ENCODE measurements at regions not wholly inside any gene's neighbourhood (a gene's known extent, or its start where the extent isn't known, plus 50 kb on each side); places are given as distances from the start of the nearest gene placed in this dataset.
"Not testable (repeated sequence)": the region's sequence is repeated elsewhere in the genome, so short reads cannot be mapped to it uniquely, and the experiment has no call there.

DNA sequence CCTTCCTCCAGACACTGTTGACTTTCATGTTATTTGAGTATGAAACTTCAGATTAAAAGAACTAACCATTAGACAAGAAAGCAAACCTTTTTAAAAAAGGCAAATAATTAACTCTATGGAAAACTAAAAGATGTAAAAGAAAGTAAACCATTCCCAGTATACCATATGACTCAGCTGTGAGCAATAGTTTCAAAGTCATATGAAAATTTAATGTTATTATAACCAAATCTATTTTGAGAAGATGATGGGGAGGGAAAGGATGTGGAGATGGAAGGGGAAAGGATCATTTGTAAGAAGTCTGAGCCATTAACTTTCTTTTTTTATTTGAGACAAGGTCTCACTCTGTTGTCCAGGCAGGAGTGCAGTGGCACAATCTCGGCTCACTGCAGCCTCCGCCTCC is 131.8 kb downstream of the IRX5 start:
- no peak for DNase-seq (ENCODE audit: low spot score)
- TF ChIP-seq CTCF (IDR thresholded peaks at IDR 0.05; ENCODE audit: borderline replicate concordance, control extremely low read depth, extremely low read depth, insufficient read depth, missing control alignments), result no peak
- in situ Hi-C loops (cut with MboI; ENCODE audit: low sequenced_read_pairs, unreplicated experiment), result no loop called here

- in situ Hi-C loops (cut with MboI; ENCODE audit: low sequenced_read_pairs, unreplicated experiment), result no loop called here
- TF ChIP-seq CTCF (IDR thresholded peaks at IDR 0.05; ENCODE audit: borderline replicate concordance, control extremely low read depth, extremely low read depth, insufficient read depth, missing control alignments), result no peak
- DNase-seq (ENCODE audit: low spot score), result no peak
Observed at GRCh38 chr16:55072976-55073375, 142.3 kb downstream of the IRX5 start.

GRCh38 chr16:55073830-55074229 is 143.2 kb downstream of the IRX5 start:
- no peak for DNase-seq (ENCODE audit: low spot score)
- no peak for TF ChIP-seq CTCF (IDR thresholded peaks at IDR 0.05; ENCODE audit: borderline replicate concordance, control extremely low read depth, extremely low read depth, insufficient read depth, missing control alignments)
- in situ Hi-C loops (cut with MboI; ENCODE audit: low sequenced_read_pairs, unreplicated experiment), result no loop called here

GRCh38 chr16:55075208-55075607 is 144.5 kb downstream of the IRX5 start:
- in situ Hi-C loops (cut with MboI; ENCODE audit: low sequenced_read_pairs, unreplicated experiment); DNase-seq (ENCODE audit: low spot score): not testable (repeated sequence)

DNA sequence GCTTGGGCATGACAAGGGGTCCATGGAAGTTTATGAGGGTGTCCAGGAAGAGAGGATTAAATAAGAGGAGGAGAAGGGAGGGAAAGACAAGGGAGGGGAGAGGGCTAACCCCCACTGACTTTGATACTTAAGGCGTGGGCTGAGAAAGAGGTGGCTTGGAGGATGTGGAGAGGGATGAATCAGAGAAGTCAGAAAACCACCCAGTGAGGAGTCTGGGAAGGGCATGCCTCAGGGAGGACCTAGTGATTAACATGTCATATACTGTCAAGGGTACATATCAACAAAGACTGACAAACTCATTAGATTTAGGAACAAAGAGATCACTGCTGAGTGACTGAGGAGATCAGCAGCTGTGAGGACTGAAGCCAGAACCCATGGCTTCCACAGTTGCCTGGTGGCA is 145.4 kb downstream of the IRX5 start:
- no peak for DNase-seq (ENCODE audit: low spot score)
- no peak for TF ChIP-seq CTCF (IDR thresholded peaks at IDR 0.05; ENCODE audit: borderline replicate concordance, control extremely low read depth, extremely low read depth, insufficient read depth, missing control alignments)
- in situ Hi-C loops (cut with MboI; ENCODE audit: low sequenced_read_pairs, unreplicated experiment), result no loop called here

- TF ChIP-seq CTCF (IDR thresholded peaks at IDR 0.05; ENCODE audit: borderline replicate concordance, control extremely low read depth, extremely low read depth, insufficient read depth, missing control alignments), result no peak
- in situ Hi-C loops (cut with MboI; ENCODE audit: low sequenced_read_pairs, unreplicated experiment), result no loop called here
- DNase-seq (ENCODE audit: low spot score), result no peak
Observed at GRCh38 chr16:55077266-55077665, 146.6 kb downstream of the IRX5 start.

DNA sequence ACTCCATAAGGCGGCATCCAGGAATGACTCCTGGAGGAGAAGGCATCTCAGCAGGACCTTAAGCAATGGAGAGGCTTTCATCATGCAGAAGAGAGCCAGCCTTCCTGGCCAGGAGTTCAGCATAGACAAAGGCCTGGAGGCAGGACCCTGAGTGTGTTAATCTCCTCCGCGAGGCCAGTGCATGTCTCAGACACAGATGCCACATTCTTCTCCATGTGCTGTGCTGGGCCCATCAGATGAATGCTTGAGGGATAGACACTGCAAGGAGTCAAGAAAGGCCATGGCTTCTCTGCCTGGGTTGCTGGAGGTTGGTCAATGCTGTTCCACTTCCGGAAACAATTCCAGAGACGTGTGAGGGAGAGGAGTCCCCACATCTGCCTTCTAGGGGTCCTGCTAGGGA is 147.5 kb downstream of the IRX5 start:
- TF ChIP-seq CTCF (IDR thresholded peaks at IDR 0.05; ENCODE audit: borderline replicate concordance, control extremely low read depth, extremely low read depth, insufficient read depth, missing control alignments), result no peak
- in situ Hi-C loops (cut with MboI; ENCODE audit: low sequenced_read_pairs, unreplicated experiment), result no loop called here
- DNase-seq (ENCODE audit: low spot score), result no peak
